Nephron (organoid): ENCODE measurements at regions not wholly inside any gene's neighbourhood (a gene's known extent, or its start where the extent isn't known, plus 50 kb on each side); places are given as distances from the start of the nearest gene placed in this dataset.

Experiments
- H3K27ac Mint-ChIP-seq, 3 experiments: 2 replicates each; pipeline ENCODE4 v1.8.0; 2020; ENCODE audit warnings: mixed read lengths in 3 of 3, mild to moderate bottlenecking in 2 of 3, moderate library complexity in 1 of 3
- H3K27me3 Mint-ChIP-seq: 2 replicates; pipeline ENCODE4 v1.8.0; 2021; ENCODE audit warnings: low read depth, mild to moderate bottlenecking, moderate library complexity, mixed read lengths
- H3K36me3 Mint-ChIP-seq: 2 replicates; pipeline ENCODE4 v1.8.0; 2020; ENCODE audit warnings: low read depth, mixed read lengths
- H3K4me1 Mint-ChIP-seq: 2 replicates; pipeline ENCODE4 v1.8.0; 2020; ENCODE audit warnings: mixed read lengths
- H3K4me3 Mint-ChIP-seq, 3 experiments: 2 replicates each; pipeline ENCODE4 v1.8.0; 2020; ENCODE audit warnings: mild to moderate bottlenecking in 3 of 3, mixed read lengths in 3 of 3, moderate library complexity in 2 of 3
- H3K9me3 Mint-ChIP-seq: 2 replicates; pipeline ENCODE4 v1.8.0; 2020; ENCODE audit warnings: mixed read lengths
- TF ChIP-seq, protein P1 (sequence below), 3 experiments: fragments of 200-600 bp; sonication (generic); IDR thresholded peaks; one replicate each; pipeline ENCODE4 v1.5.0; 2021; ENCODE audit warnings: antibody characterized with exemption in 3 of 3; ENCODE audit not compliant: unreplicated experiment in 3 of 3

DNA sequence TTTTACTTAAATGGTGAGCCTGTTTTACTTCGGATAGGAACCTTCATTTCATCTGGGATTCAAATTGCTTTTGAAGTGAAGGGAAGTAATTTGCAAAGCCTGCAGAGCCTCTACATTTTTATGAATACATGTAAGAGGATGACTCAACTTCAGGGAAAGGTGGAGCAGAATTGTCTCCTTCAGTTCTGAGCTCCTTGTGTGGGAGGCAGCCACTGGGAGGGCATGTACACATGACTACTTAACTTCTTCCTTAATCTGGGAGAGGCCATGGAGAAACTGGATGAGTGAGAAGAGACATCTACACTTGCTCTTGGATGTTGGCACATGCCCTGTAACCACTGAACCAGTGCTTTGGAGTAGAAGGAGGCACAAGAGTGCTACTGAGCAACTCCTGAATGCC, 145.1 kb upstream of the NRSN1 start:
- Mint-ChIP-seq H3K4me3 (no peak overlapping the region), H3K9me3 (no peaks in the 10 kb centered on the region), H3K36me3 (no peaks in the 10 kb centered on the region), H3K4me1 (peaks cover 14% of the 10 kb centered on the region), H3K27me3 (no peaks in the 10 kb centered on the region), H3K27ac (no peak overlapping the region)
- TF ChIP-seq, protein P1, sequence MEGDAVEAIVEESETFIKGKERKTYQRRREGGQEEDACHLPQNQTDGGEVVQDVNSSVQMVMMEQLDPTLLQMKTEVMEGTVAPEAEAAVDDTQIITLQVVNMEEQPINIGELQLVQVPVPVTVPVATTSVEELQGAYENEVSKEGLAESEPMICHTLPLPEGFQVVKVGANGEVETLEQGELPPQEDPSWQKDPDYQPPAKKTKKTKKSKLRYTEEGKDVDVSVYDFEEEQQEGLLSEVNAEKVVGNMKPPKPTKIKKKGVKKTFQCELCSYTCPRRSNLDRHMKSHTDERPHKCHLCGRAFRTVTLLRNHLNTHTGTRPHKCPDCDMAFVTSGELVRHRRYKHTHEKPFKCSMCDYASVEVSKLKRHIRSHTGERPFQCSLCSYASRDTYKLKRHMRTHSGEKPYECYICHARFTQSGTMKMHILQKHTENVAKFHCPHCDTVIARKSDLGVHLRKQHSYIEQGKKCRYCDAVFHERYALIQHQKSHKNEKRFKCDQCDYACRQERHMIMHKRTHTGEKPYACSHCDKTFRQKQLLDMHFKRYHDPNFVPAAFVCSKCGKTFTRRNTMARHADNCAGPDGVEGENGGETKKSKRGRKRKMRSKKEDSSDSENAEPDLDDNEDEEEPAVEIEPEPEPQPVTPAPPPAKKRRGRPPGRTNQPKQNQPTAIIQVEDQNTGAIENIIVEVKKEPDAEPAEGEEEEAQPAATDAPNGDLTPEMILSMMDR (IDR thresholded peaks at IDR 0.05; ENCODE audit: unreplicated experiment in 3 of 3), result no peak

DNA sequence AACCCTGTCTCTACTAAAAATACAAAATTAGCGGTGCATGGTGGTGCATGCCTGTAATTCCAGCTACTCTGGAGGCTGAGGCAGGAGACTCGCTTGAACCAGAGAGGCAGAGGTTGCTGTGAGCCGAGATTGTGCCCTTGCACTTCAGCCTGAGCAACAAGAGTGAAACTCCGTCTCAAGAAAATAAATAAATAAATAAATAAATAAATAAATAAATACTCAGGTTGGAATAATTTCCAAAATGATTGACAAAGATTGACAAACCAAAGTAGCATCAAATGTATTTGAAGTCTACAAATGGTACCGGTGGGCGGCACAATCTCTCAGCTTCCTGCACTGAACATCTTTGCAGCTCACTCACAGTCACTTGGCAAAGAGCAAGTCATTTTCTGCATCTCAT, 144.1 kb upstream of the NRSN1 start:
- Mint-ChIP-seq H3K4me3 (no peak overlapping the region), H3K36me3 (no peaks in the 10 kb centered on the region), H3K27ac (no peak overlapping the region), H3K27me3 (no peaks in the 10 kb centered on the region), H3K4me1 (peaks cover 14% of the 10 kb centered on the region), H3K9me3 (no peaks in the 10 kb centered on the region)
- TF ChIP-seq, protein P1 (IDR thresholded peaks at IDR 0.05; ENCODE audit: unreplicated experiment in 3 of 3), result no peak

DNA sequence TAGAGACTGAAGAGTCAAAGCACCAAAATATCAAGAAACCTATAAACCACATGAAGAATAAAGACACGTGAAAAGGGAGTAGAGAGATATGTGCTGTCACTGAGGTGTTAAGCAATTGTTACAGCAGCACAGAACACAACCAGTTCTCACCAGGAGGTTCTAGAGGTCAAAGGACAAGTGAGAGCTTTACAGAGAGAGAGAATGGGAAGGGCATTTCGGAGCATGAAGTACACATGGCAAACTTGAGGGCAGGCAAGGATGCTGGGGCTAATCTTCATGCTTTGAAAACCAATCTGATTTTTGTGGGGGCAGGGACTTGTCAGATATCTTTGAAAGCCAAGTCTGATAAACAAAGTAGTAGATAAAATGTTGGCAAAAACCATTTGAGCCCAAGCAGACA, 142.3 kb upstream of the NRSN1 start:
- Mint-ChIP-seq H3K4me1 (peaks cover 5% of the 10 kb centered on the region), H3K27ac (no peak overlapping the region), H3K9me3 (no peaks in the 10 kb centered on the region), H3K4me3 (no peak overlapping the region), H3K27me3 (no peaks in the 10 kb centered on the region), H3K36me3 (no peaks in the 10 kb centered on the region)
- TF ChIP-seq, protein P1 (IDR thresholded peaks at IDR 0.05; ENCODE audit: unreplicated experiment in 3 of 3), result no peak

DNA sequence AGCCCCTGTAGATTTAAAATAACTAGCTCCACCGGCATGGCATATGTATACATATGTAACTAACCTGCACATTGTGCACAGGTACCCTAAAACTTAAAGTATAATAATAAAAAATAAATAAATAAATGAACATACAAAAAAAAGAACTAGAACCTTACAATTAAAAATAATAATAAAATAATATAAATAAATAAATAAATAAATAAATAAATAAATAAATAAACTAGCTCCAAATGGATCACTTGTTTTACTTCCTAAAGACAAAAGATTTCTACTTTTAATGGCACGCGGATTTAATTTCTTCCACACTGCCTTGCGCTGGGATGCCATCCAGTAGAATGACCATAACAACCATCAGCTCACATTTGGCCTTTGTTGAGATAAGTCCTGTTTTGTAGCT, 141.0 kb upstream of the NRSN1 start:
- Mint-ChIP-seq H3K36me3 (no peaks in the 10 kb centered on the region), H3K4me3 (no peak overlapping the region), H3K9me3 (no peaks in the 10 kb centered on the region), H3K27ac (no peak overlapping the region), H3K4me1 (peaks cover 5% of the 10 kb centered on the region), H3K27me3 (no peaks in the 10 kb centered on the region)
- TF ChIP-seq, protein P1 (IDR thresholded peaks at IDR 0.05; ENCODE audit: unreplicated experiment in 3 of 3), result no peak

DNA sequence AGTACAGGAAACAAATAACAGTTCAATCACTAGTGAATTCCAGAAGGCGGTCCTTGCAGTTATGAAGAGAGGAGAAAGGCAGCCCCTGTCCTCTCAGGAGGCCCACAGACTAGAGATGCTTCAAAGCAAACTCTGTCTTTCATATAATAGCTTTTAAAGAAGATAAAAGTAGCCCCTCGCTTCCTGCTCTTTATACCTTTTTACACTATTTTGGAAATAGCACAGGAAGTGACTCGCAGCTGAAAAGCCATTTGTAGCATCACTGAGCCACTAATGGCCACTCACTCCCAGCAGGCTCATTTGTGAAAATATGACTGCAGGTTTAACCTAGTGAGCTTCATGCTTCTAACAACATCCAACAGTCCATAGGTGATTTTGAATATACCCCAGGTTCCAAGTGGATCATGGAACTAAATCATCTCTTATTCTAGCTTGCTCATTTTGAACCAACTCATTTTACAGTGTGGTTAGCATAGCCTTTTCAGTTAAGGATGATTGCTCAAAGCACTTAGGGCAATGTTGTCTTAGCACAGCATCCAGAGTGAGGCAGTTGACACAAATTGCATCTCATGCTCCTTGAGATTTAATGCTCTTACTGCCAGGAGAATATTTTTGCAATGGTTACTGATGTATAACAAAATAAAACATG, 136.0 kb upstream of the NRSN1 start:
- Mint-ChIP-seq H3K4me3 (no peak overlapping the region), H3K4me1 (no peaks in the 10 kb centered on the region), H3K27me3 (no peaks in the 10 kb centered on the region), H3K36me3 (no peaks in the 10 kb centered on the region), H3K27ac (no peak overlapping the region), H3K9me3 (peaks cover 6% of the 10 kb centered on the region)
- TF ChIP-seq, protein P1 (IDR thresholded peaks at IDR 0.05; ENCODE audit: unreplicated experiment in 3 of 3), result no peak

DNA sequence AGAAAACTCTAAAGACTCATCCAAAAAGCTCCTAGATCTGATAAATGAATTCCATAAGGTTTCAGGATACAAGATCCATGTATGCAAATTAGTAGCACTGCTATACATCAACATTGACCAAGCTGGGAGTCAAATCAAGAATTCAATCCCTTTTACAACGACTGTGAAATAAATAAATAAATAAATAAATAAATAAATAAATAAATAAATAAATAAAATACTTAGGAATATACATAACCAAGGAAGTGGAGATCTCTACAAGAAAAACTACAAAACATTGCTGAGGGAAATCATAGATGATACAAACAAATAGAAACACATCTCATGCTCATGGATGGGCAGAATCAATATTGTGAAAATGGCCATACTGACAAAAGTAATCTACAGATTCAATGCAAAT, 132.0 kb upstream of the NRSN1 start:
- Mint-ChIP-seq H3K27me3 (no peaks in the 10 kb centered on the region), H3K4me3 (no peak overlapping the region), H3K27ac (no peak overlapping the region), H3K4me1 (no peaks in the 10 kb centered on the region), H3K9me3 (peaks cover 14% of the 10 kb centered on the region), H3K36me3 (no peaks in the 10 kb centered on the region)
- TF ChIP-seq, protein P1 (IDR thresholded peaks at IDR 0.05; ENCODE audit: unreplicated experiment in 3 of 3), result no peak
